Retinal pigment epithelial cell (primary cell): ENCODE measurements at regions not wholly inside any gene's neighbourhood (a gene's known extent, or its start where the extent isn't known, plus 50 kb on each side); places are given as distances from the start of the nearest gene placed in this dataset.

Source experiments
- DNase-seq: peaks from one replicate; pipeline ENCODE4 v3.0.0-alpha.2; 2010; ENCODE audit warnings: low read depth
- H3K4me3 ChIP-seq: 2 replicates; pipeline ENCODE4 v1.5.1; 2011; ENCODE audit warnings: mild to moderate bottlenecking, low read length, control low read depth, moderate library complexity
- TF ChIP-seq, protein P1 (sequence below): conservative IDR thresholded peaks from 2 replicates; pipeline ENCODE4 v1.5.1; 2011; ENCODE audit warnings: low read depth, low read length, control low read depth, inconsistent platforms

DNA sequence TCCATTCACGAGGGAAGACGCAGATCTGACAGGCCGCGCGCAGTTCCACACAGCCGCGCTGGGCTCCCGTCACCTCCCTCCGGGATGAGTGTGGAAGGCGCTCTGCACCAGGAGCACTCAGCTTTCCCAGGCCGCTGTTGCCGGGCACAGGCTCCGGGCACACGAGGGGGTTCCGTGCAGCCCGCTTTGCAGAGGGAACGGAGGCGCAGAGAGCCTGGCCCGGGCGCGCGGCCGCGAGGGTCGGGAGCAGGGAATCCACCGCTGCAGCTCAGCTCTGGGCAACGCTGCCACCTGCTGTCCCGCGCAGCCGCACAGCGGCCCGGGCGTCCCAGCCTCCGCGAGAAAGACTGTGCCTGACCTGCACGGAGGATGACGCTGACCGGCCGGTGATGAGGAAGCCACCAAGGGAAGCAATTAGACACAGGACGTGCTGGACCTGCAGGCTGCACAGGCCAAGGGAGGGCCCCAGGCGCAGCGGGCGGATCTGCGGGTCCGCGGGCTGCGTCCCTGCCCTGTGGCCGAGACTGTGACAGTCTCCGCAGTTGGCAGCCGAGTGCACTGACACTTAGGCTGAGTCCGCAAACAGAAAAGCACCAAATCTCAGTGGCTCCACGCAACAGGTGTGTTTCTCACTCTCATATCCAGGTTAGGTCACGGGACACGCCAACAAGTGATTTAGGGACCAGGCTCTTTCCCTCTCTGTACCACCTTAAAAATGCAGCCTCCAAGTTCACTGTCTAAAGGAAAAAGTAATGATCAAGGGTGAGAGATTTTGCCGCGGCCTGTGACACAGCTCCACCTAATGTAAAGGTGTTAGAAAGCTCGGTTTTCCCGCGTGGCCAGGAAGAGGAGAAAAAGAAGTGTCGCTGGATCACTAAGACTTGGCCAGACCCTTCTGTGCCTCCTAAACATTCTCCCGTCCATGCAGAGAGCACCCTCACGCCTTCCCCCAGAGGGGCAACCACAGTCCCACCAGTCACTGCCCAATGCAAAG lies 94.5 kb downstream of the SEC61G start:
- peak overlapping the region; percentile 51 for H3K4me3 ChIP-seq
- DNase-seq = peak; percentile 5
- TF ChIP-seq, protein P1, sequence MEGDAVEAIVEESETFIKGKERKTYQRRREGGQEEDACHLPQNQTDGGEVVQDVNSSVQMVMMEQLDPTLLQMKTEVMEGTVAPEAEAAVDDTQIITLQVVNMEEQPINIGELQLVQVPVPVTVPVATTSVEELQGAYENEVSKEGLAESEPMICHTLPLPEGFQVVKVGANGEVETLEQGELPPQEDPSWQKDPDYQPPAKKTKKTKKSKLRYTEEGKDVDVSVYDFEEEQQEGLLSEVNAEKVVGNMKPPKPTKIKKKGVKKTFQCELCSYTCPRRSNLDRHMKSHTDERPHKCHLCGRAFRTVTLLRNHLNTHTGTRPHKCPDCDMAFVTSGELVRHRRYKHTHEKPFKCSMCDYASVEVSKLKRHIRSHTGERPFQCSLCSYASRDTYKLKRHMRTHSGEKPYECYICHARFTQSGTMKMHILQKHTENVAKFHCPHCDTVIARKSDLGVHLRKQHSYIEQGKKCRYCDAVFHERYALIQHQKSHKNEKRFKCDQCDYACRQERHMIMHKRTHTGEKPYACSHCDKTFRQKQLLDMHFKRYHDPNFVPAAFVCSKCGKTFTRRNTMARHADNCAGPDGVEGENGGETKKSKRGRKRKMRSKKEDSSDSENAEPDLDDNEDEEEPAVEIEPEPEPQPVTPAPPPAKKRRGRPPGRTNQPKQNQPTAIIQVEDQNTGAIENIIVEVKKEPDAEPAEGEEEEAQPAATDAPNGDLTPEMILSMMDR = peak; percentile 60

DNA sequence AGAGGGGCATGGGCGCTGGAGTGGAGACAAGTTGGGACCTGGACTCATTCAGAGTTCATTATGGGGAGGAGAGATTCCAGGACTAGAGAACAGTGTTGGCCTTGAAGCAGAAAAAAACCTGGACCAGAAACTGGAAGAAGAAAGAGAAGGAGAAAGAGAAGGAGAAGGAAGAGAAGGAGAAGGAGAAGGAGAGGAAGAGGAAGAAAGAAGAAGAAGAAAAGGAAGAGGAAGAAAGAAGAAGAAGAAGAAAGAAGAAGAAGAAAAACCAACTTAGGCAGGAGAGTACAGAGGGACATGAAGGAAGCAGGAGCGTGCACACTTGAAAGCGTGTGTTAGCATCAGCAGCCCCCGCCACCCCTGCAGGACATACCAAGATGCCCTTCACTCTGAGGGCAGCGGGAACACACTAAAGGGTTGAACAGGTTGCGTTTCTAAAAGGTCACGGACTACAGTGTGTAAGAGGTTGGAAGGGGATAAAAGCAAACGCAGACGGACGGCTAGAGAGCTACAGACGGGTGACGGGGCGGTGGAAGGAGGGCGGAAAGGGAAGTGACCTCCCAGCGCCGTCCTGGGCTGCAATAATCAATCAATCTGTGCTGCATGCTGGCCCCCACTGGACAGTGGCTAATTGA lies 95.3 kb downstream of the SEC61G start:
- TF ChIP-seq, protein P1 = no peak
- peak overlapping the region; percentile 51 for H3K4me3 ChIP-seq
- no peak for DNase-seq

DNA sequence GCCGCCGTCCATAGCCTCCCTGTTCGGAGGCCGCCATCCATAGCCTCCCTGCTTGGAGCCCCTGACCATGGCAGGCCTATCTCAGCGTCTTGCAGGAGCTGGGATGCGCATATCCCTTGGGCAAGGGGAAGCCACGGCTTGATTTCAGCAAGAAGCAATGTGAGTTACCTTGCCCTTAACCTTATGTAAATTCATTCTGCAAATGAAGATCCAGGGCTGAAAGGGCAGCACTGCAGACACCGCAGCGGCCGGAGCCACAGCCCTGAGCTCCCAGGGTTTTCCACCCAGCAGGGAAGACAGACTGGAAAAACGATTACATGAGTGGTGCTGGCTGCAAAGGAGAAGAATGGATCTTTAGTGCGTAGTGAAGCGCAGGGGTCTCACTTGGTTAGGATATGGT lies 95.8 kb downstream of the SEC61G start:
- DNase-seq = no peak
- TF ChIP-seq, protein P1 = no peak

DNA sequence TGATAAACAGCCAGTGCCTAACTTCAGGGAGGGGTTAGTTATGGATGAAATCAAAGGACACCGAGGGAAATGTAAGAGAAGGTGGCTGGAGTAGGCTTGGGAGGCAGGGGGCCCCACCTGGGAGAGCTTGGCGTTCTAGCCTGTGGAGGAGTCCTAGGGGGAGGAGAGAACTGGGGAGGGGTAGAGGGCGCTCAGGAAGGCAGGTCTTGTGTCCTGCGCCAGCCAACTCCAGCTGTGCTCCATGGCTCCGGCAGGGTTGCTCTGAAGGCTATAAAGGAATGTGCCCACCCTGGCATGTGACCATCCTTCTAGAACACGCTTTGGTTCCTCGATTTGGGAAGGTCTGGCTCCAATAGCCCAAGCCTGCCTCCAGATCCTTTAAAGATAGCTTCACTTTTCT lies 96.3 kb downstream of the SEC61G start:
- TF ChIP-seq, protein P1 = no peak
- H3K4me3 ChIP-seq = no peak overlapping the region
- DNase-seq = no peak

More for the DNA sequence above, 95.8 kb downstream of the SEC61G start:
- no peak overlapping the region for H3K4me3 ChIP-seq

DNA sequence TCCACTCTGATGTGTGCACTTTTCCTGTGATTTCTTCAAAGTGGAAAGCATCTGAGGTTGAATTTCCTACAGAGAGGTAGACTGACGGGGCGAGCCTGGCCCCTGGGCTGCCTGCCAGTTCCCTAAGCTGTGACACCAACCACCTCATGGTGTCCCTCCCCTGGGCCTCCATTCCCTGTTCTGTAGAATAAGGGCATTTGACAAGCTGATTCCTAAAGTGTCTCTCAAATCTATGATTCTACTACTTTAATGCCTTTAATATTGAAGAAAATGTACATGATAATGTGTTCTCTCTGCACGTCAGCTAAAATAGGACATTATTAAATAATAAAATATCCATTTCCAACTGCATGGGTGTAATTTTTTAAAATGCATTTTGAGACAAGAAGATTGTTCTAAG lies 105.1 kb downstream of the SEC61G start:
- TF ChIP-seq, protein P1 = no peak
- DNase-seq = no peak
- H3K4me3 ChIP-seq = no peak overlapping the region

DNA sequence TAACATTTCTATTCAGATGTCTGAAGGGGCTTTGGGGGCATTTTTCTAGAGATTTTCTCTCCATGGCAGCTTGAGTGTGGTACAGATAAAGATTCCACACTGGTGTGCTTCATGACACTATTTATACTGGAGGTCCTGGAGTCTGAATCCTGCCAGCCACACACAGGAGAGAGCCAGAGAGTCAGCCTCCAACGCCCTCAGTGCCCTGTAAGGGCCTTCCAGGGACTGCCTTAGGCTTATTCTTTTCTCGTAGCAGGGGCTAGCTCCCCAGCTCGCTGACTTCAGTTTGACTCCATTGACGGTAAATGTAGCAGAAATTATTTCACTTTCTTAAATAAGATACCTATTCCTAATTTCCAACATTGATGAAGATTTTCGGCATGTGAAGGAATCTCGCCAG lies 100.9 kb downstream of the VSTM2A start:
- no peak overlapping the region for H3K4me3 ChIP-seq
- TF ChIP-seq, protein P1 = no peak
- no peak for DNase-seq
